ENCODE measurements at regions not wholly inside any gene's neighbourhood (a gene's known extent, or its start where the extent isn't known, plus 50 kb on each side); places are given as distances from the start of the nearest gene placed in this dataset.

- Histone ChIP-seq H3K9ac (ENCODE audit: extremely low read depth, low read length, poor library complexity, severe bottlenecking) (no peak overlapping the region), H3K27ac (ENCODE audit: low read depth, low read length) (no peak overlapping the region), H3K4me1 (ENCODE audit: control insufficient read depth, insufficient read depth, low read length) (no peaks in the 10 kb centered on the region), H3K4me3 (ENCODE audit: low read length) (no peak overlapping the region), H3K36me3 (ENCODE audit: control insufficient read depth, insufficient read depth, low read length) (no peaks in the 10 kb centered on the region), H3K27me3 (ENCODE audit: control insufficient read depth, insufficient read depth, low read length, poor library complexity, severe bottlenecking) (no peaks in the 10 kb centered on the region), H3K9me3 (ENCODE audit: control insufficient read depth, low read length) (no peaks in the 10 kb centered on the region)
- WGBS, 2 experiments (ENCODE audit: insufficient coverage in 1 of 2, insufficient read length in 1 of 2): 76 to 100% methylated on average over 1 to 3 of the region's 3 CpGs
- Mint-ChIP-seq H3K27ac (no peak overlapping the region), H3K36me3 (ENCODE audit: low read depth) (no peaks in the 10 kb centered on the region), H3K4me3 (no peak overlapping the region), H3K27me3 (ENCODE audit: insufficient read depth) (no peaks in the 10 kb centered on the region), H3K9me3 (no peaks in the 10 kb centered on the region), H3K4me1 (no peaks in the 10 kb centered on the region)
- no peak for TF ChIP-seq CTCF (conservative IDR thresholded peaks at IDR 0.05)
- no peak for DNase-seq
Measured at GRCh38 chr5:107213025-107213424, 457.7 kb downstream of the EFNA5 start.

- 90 to 100% methylated on average over 1 to 3 of the region's 3 CpGs for WGBS, 2 experiments (ENCODE audit: insufficient coverage in 1 of 2, insufficient read length in 1 of 2)
- no peak overlapping the region for H3K4me3 ChIP-seq (ENCODE audit: low read length)
Measured at GRCh38 chr5:107211630-107212029, 459.1 kb downstream of the EFNA5 start.

GRCh38 chr5:107208867-107209266 lies 461.9 kb downstream of the EFNA5 start:
- Mint-ChIP-seq H3K4me3 (no peak overlapping the region), H3K9me3 (no peaks in the 10 kb centered on the region), H3K27me3 (ENCODE audit: insufficient read depth) (no peaks in the 10 kb centered on the region), H3K27ac (no peak overlapping the region), H3K36me3 (ENCODE audit: low read depth) (no peaks in the 10 kb centered on the region), H3K4me1 (no peaks in the 10 kb centered on the region)
- H3K36me3 ChIP-seq (ENCODE audit: control insufficient read depth, insufficient read depth, low read length): no peaks in the 10 kb centered on the region
- no peak overlapping the region for H3K27ac ChIP-seq (ENCODE audit: low read depth, low read length)
- H3K9me3 ChIP-seq (ENCODE audit: control insufficient read depth, low read length): no peaks in the 10 kb centered on the region
- DNase-seq: no peak
- no peak overlapping the region for H3K4me3 ChIP-seq (ENCODE audit: low read length)
- H3K9ac ChIP-seq (ENCODE audit: extremely low read depth, low read length, poor library complexity, severe bottlenecking): no peak overlapping the region
- H3K4me1 ChIP-seq (ENCODE audit: control insufficient read depth, insufficient read depth, low read length): no peaks in the 10 kb centered on the region
- 92% methylated on average over 3 of the region's 3 CpGs; no CpG with 5 or more reads in 1 of the 2 experiments for WGBS, 2 experiments (ENCODE audit: insufficient coverage in 1 of 2, insufficient read length in 1 of 2)
- no peak for TF ChIP-seq CTCF (conservative IDR thresholded peaks at IDR 0.05)
- no peaks in the 10 kb centered on the region for H3K27me3 ChIP-seq (ENCODE audit: control insufficient read depth, insufficient read depth, low read length, poor library complexity, severe bottlenecking)

More at GRCh38 chr5:107211630-107212029, 459.1 kb downstream of the EFNA5 start:
- TF ChIP-seq CTCF (conservative IDR thresholded peaks at IDR 0.05): no peak
- Histone ChIP-seq H3K36me3 (ENCODE audit: control insufficient read depth, insufficient read depth, low read length) (no peaks in the 10 kb centered on the region), H3K9me3 (ENCODE audit: control insufficient read depth, low read length) (no peaks in the 10 kb centered on the region), H3K9ac (ENCODE audit: extremely low read depth, low read length, poor library complexity, severe bottlenecking) (no peak overlapping the region), H3K4me1 (ENCODE audit: control insufficient read depth, insufficient read depth, low read length) (no peaks in the 10 kb centered on the region), H3K27me3 (ENCODE audit: control insufficient read depth, insufficient read depth, low read length, poor library complexity, severe bottlenecking) (no peaks in the 10 kb centered on the region), H3K27ac (ENCODE audit: low read depth, low read length) (no peak overlapping the region)
- Mint-ChIP-seq H3K27ac (no peak overlapping the region), H3K9me3 (no peaks in the 10 kb centered on the region), H3K27me3 (ENCODE audit: insufficient read depth) (no peaks in the 10 kb centered on the region), H3K4me3 (no peak overlapping the region), H3K36me3 (ENCODE audit: low read depth) (no peaks in the 10 kb centered on the region), H3K4me1 (no peaks in the 10 kb centered on the region)
- DNase-seq: no peak

All from endodermal cell (in vitro differentiated cells).